Kidney epithelial cell (primary cell): ENCODE measurements at regions not wholly inside any gene's neighbourhood (a gene's known extent, or its start where the extent isn't known, plus 50 kb on each side); places are given as distances from the start of the nearest gene placed in this dataset.

ENCODE experiments used
- DNase-seq: peaks from one replicate; pipeline ENCODE4 v3.0.0-alpha.2; 2010; ENCODE audit warnings: low read depth
- H3K27me3 ChIP-seq: 2 replicates; pipeline ENCODE4 v1.6.0; 2011; ENCODE audit warnings: low read length; ENCODE audit not compliant: control insufficient read depth, insufficient read depth
- H3K36me3 ChIP-seq: 2 replicates; pipeline ENCODE4 v1.5.1; 2011; ENCODE audit warnings: low read length; ENCODE audit not compliant: control insufficient read depth, insufficient read depth
- H3K4me3 ChIP-seq: 2 replicates; pipeline ENCODE4 v1.5.1; 2011; ENCODE audit warnings: low read depth, mild to moderate bottlenecking, control low read depth, low read length
- CTCF ChIP-seq: IDR thresholded peaks from 2 replicates; pipeline ENCODE4 v1.5.1; 2011; ENCODE audit warnings: mild to moderate bottlenecking, moderate library complexity, low read length, control low read depth, inconsistent platforms; ENCODE audit not compliant: insufficient read depth, poor library complexity, severe bottlenecking

- no peak overlapping the region for H3K4me3 ChIP-seq
- H3K27me3 ChIP-seq = no peaks in the 10 kb centered on the region
- no peaks in the 10 kb centered on the region for H3K36me3 ChIP-seq
- DNase-seq = no peak
- no peak for TF ChIP-seq CTCF
Measured at GRCh38 chr15:31892513-31892912, 137.8 kb upstream of the CHRNA7 start.

DNA sequence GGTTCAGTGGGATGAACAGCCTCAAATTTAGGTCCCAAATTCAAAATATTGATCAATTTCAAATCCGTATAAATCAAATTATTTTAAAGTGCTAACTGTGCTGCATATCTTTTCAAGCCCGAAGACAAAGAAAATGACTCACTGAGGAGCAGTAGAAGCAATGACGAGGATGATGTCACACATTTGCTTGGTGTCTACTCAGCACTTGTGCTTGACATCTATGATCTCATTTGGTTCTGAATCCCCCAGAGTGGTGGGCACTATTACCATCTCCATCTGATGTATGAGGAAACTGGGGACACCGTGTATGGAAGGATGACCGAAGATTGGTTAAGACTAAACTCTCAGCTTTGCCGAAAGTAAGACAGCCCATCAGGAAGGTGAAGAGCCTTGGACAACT lies 136.5 kb upstream of the CHRNA7 start:
- Histone ChIP-seq H3K36me3 (no peaks in the 10 kb centered on the region), H3K27me3 (no peaks in the 10 kb centered on the region), H3K4me3 (no peak overlapping the region)
- no peak for DNase-seq
- no peak for TF ChIP-seq CTCF

- Histone ChIP-seq H3K27me3 (no peaks in the 10 kb centered on the region), H3K36me3 (no peaks in the 10 kb centered on the region), H3K4me3 (no peak overlapping the region)
- DNase-seq = no peak
- TF ChIP-seq CTCF = no peak
Measured at GRCh38 chr15:31897746-31898145, 132.6 kb upstream of the CHRNA7 start.

- no peak for DNase-seq
- H3K36me3 ChIP-seq = no peaks in the 10 kb centered on the region
- H3K27me3 ChIP-seq = no peaks in the 10 kb centered on the region
- no peak overlapping the region for H3K4me3 ChIP-seq
- TF ChIP-seq CTCF = no peak
Measured at GRCh38 chr15:31901501-31901900, 128.8 kb upstream of the CHRNA7 start.

DNA sequence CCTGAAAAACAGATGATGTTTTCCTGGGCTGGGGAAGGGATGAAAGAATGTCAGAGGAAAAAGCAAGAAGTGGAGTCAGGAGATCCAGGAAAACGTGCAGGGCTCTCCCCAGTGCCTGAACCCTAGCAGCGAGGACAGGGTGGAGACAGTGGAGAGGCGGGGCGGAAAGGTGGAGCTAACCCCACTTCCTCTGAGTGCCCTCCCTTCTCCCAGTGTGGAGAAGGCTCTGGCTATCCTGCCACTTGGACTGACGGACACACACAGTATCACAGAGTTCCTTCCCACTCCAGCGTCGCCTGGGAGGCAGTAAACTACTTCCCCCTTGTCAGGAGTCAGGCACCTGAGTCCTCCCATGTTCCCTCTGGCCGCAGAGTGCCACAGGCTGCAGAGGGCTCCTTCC lies 125.3 kb upstream of the CHRNA7 start:
- no peaks in the 10 kb centered on the region for H3K36me3 ChIP-seq
- H3K4me3 ChIP-seq = no peak overlapping the region
- TF ChIP-seq CTCF = no peak
- H3K27me3 ChIP-seq = no peaks in the 10 kb centered on the region
- no peak for DNase-seq

DNA sequence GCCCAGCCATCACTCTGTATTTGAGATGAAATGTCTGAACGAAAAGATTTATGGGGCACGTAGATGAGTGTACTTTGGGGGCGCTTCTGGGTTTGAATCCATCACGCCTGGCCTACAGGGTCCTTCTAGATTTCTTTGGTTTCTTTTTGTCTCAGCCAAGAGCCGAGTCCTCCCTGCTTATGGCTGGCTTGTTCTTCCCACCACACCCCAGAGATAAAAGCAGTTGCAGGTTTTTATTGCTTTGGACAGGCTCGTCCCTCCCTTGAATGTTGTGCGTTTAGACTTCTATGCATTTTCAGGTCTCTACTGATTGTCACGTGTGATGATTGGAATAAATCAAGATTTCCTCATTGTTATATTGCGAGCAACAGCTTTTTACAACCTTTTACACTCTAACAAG lies 104.8 kb upstream of the CHRNA7 start:
- H3K4me3 ChIP-seq = no peak overlapping the region
- no peaks in the 10 kb centered on the region for H3K36me3 ChIP-seq
- DNase-seq = no peak
- H3K27me3 ChIP-seq = no peaks in the 10 kb centered on the region
- TF ChIP-seq CTCF = no peak
